GM13977 (cell line): ENCODE measurements at regions not wholly inside any gene's neighbourhood (a gene's known extent, or its start where the extent isn't known, plus 50 kb on each side); places are given as distances from the start of the nearest gene placed in this dataset.

Experiments used
- DNase-seq: peaks from one replicate; pipeline ENCODE4 v3.0.0; 2012; ENCODE audit warnings: low spot score
- CTCF ChIP-seq: IDR thresholded peaks from 2 replicates; pipeline ENCODE4 v1.5.1; 2012; ENCODE audit warnings: mild to moderate bottlenecking, control low read depth; ENCODE audit not compliant: insufficient read depth; ENCODE audit errors: extremely low read depth, missing control alignments
- in situ Hi-C: fragments of 300-500 bp; cut with MboI; formaldehyde crosslinking; loops from one replicate; pipeline ENCODE4 v1.12.0; 2022; ENCODE audit warnings: low sequenced_read_pairs, low pct_unique_long_range_greater_than_20kb, mixed read lengths, inconsistent platforms; ENCODE audit not compliant: unreplicated experiment

- in situ Hi-C loops: no loop called here
- no peak for TF ChIP-seq CTCF
- no peak for DNase-seq
These were observed 288.7 kb downstream of the EFNB2 start for GRCh38 chr13:106246666-106247188.

- TF ChIP-seq CTCF: no peak
- DNase-seq: no peak
- in situ Hi-C loops: no loop called here
These were observed 289.2 kb downstream of the EFNB2 start for GRCh38 chr13:106246242-106246641.

GRCh38 chr13:106243011-106243565 is 292.4 kb downstream of the EFNB2 start:
- in situ Hi-C loops: no loop called here
- no peak for DNase-seq
- no peak for TF ChIP-seq CTCF

DNA sequence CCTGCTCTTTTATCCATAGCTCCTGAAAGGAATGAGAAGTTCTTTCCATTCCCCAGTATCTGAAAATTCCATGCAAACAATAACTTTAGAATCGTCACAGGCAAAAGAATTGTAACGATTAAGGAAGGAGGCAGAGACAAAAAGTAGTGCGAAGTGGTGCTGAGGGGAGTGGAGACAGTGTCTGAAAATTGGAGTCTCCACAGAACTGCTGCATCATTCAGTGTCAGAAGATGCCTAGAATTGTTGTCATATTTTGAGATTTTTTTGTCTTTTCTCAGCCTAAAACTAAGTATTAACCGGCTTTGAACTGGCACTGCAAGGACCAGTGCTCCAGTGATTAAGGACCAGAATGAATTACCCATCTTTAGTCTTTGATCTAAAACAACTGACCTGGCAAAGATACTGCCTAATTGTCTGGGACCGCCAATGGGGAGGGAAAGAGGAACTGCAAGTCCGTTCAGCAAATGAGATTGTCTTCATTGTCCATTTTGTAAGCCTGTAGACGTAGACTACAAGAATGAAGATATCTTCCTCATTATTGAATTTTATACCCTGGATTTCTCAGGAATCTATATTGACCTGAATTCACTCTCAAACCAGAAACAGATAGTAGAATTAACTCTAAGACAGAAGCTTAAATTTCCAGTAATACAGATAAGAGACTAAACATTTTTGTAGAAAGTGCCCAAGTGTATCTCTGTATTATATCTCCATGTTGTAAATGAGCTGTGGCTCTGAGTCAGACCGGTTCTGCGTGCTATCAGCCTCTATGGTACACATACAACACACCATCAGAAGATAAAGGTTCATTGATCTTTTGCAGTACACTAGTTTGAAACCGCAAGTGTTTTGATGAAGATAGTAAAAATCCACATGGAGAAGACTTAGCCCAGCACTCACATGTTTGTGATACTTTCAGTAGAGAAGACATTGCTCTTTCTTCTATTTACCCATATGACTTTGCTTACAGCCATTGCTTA is 293.2 kb downstream of the EFNB2 start:
- no peak for DNase-seq

GRCh38 chr13:106238690-106239089 is 296.8 kb downstream of the EFNB2 start:
- no peak for DNase-seq
- no peak for TF ChIP-seq CTCF
- in situ Hi-C loops: no loop called here

More for the DNA sequence above, 293.2 kb downstream of the EFNB2 start:
- no peak for TF ChIP-seq CTCF
- in situ Hi-C loops: no loop called here

GRCh38 chr13:106234636-106235035 is 300.8 kb downstream of the EFNB2 start:
- in situ Hi-C loops: no loop called here
- no peak for TF ChIP-seq CTCF
- DNase-seq: no peak
